NCI-H69 (cell line): ENCODE measurements at regions not wholly inside any gene's neighbourhood (a gene's known extent, or its start where the extent isn't known, plus 50 kb on each side); places are given as distances from the start of the nearest gene placed in this dataset.

Source experiments
- DNase-seq: peaks from one replicate; lab custom pipeline; 2025; lab: John Stamatoyannopoulos, UW

- no peak for DNase-seq
These were observed 274.0 kb upstream of the CDH9 start for GRCh38 chr5:27312291-27312893.

- no peak for DNase-seq
These were observed 273.2 kb upstream of the CDH9 start for GRCh38 chr5:27311544-27311943.

- no peak for DNase-seq
These were observed 269.8 kb upstream of the CDH9 start for GRCh38 chr5:27308153-27308552.

- no peak for DNase-seq
These were observed 251.8 kb upstream of the CDH9 start for GRCh38 chr5:27290172-27290571.

- DNase-seq = no peak
These were observed 237.7 kb upstream of the CDH9 start for GRCh38 chr5:27276119-27276518.

GRCh38 chr5:27275345-27275744 lies 237.0 kb upstream of the CDH9 start:
- DNase-seq = no peak

- DNase-seq = no peak
These were observed 231.4 kb upstream of the CDH9 start for GRCh38 chr5:27269766-27270165.

- DNase-seq = no peak
These were observed 228.9 kb upstream of the CDH9 start for GRCh38 chr5:27267209-27267824.

GRCh38 chr5:27266184-27266583 lies 227.8 kb upstream of the CDH9 start:
- no peak for DNase-seq

- no peak for DNase-seq
These were observed 219.3 kb upstream of the CDH9 start for GRCh38 chr5:27257696-27258095.

GRCh38 chr5:27252911-27253310 lies 214.5 kb upstream of the CDH9 start:
- DNase-seq = no peak

- peak; percentile 9 for DNase-seq
These were observed 203.9 kb upstream of the CDH9 start for GRCh38 chr5:27242258-27242626.

- no peak for DNase-seq
These were observed 203.3 kb upstream of the CDH9 start for GRCh38 chr5:27241564-27242257.

GRCh38 chr5:27240791-27241190 lies 202.4 kb upstream of the CDH9 start:
- DNase-seq = no peak

- DNase-seq = no peak
These were observed 196.5 kb upstream of the CDH9 start for GRCh38 chr5:27234916-27235315.

- no peak for DNase-seq
These were observed 183.0 kb upstream of the CDH9 start for GRCh38 chr5:27221410-27221809.

GRCh38 chr5:27220752-27221151 lies 182.4 kb upstream of the CDH9 start:
- DNase-seq = no peak

GRCh38 chr5:27217977-27218376 lies 179.6 kb upstream of the CDH9 start:
- no peak for DNase-seq

GRCh38 chr5:27217155-27217956 lies 179.0 kb upstream of the CDH9 start:
- DNase-seq = no peak

- no peak for DNase-seq
These were observed 178.1 kb upstream of the CDH9 start for GRCh38 chr5:27216367-27216950.

GRCh38 chr5:27208051-27208450 lies 169.7 kb upstream of the CDH9 start:
- DNase-seq = no peak

- no peak for DNase-seq
These were observed 153.6 kb upstream of the CDH9 start for GRCh38 chr5:27191786-27192510.
